H54 (cell line): ENCODE measurements at regions not wholly inside any gene's neighbourhood (a gene's known extent, or its start where the extent isn't known, plus 50 kb on each side); places are given as distances from the start of the nearest gene placed in this dataset.

ENCODE experiments used
- DNase-seq: peaks from one replicate; pipeline ENCODE4 v3.0.0; 2011; ENCODE audit warnings: low spot score, mixed read lengths; ENCODE audit not compliant: insufficient read length
- FAIRE-seq: peaks from 3 replicates; lab custom pipeline; 2011; peaks lifted over from hg19 to GRCh38; lab: Jason Lieb, UNC
- POLR2A ChIP-seq: IDR thresholded peaks from 2 replicates; pipeline ENCODE4 v1.6.1; 2011; ENCODE audit warnings: low read depth, mild to moderate bottlenecking, low read length

DNA sequence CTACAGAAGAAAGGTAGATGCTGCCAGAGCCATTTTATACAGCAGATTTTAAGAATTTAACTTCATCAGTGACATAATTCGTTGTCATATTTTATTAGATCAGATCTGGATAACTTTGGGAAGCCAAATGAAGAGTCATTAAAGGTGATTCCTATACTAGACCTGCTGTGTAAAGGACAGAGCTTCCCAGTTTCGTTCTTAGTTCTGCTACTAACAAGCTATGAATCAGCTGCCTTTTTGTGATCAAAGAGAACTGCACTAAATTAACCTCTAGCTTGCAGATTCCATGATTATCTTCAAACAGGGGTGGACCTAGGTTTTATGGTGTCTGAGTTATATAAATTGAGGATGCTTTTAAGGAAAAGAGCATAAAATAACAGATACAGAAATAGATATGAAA is 926.5 kb upstream of the ACVR2A start:
- FAIRE-seq (no peak), DNase-seq (no peak)
- TF ChIP-seq POLR2A: no peak

GRCh38 chr2:146917431-146918042 is 927.3 kb upstream of the ACVR2A start:
- DNase-seq: no peak
- TF ChIP-seq POLR2A: no peak
- FAIRE-seq: no peak

- DNase-seq (no peak), FAIRE-seq (no peak)
- no peak for TF ChIP-seq POLR2A
These were observed 927.9 kb upstream of the ACVR2A start for GRCh38 chr2:146916914-146917313.

GRCh38 chr2:146913476-146913875 is 931.4 kb upstream of the ACVR2A start:
- no peak for TF ChIP-seq POLR2A
- DNase-seq: no peak
- no peak for FAIRE-seq

DNA sequence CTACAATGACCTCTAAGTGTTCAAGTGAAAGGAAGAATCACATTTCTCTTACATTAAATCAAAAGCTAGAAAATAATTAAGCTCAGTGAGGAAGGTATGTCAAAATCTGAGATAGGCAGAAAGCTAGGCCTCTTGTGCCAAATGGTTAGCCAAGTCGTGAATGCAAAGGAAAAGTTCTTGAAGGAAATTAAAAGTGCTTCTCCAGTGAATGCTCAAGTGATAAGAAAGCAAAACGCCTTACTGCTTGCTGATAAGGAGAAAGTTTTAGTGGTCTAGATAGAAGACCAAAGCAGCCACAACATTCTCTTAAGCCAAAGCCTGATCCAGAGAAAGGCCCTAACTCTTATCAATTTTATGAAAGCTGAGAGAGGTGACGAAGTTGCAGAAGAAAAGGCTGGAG is 932.3 kb upstream of the ACVR2A start:
- no peak for DNase-seq
- no peak for FAIRE-seq
- no peak for TF ChIP-seq POLR2A

- no peak for TF ChIP-seq POLR2A
- no peak for DNase-seq
- FAIRE-seq: no peak
These were observed 936.1 kb upstream of the ACVR2A start for GRCh38 chr2:146908776-146909175.

GRCh38 chr2:146898083-146898482 is 946.7 kb upstream of the ACVR2A start:
- TF ChIP-seq POLR2A: no peak
- no peak for FAIRE-seq
- no peak for DNase-seq

- no peak for TF ChIP-seq POLR2A
- FAIRE-seq (no peak), DNase-seq (no peak)
These were observed 950.3 kb upstream of the ACVR2A start for GRCh38 chr2:146894514-146894913.

DNA sequence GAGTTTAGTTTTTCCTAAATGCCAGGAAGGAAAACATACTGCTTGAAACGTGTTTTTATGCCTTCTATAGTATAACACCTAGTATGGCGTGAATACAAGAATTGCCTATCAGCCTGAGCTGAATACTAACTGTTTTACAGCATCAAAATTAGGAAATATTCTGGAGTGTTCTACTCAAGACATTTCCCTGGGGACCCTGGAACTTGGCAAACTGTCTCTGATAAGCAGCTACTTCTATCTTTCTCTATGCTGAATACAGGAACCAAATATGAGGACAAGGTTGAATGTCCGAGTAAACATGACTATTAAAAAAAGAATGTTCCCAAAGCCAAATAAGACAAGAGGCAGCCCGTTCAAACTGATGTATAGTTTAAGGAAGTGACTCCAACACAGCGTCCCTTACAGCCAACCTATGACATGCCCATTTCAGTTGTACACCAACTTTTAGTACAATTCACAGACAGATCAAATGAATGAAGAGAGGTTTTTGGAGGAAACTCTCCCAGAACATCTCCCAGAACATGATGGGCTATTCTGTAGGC is 951.3 kb upstream of the ACVR2A start:
- no peak for DNase-seq
- TF ChIP-seq POLR2A: no peak
- FAIRE-seq: peak; percentile 41

DNA sequence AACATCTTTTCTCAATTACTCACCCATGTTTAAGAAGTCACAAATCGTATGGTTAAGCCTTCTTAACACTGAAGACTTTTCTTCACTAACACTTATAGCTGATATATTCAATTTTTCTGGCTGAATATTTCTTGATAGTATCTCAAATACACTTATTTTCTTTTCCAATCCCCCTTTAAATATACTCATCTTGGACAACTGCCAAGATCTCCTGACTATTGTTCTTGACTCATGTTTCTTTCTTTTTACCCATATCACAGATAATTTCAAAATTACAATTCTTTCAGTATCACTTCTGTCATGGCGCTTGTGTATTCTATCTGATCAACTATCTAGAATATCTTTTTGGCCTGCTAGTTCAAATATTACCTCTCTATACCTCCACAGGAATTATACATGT is 954.3 kb upstream of the ACVR2A start:
- FAIRE-seq (no peak), DNase-seq (no peak)
- TF ChIP-seq POLR2A: no peak

GRCh38 chr2:146879882-146880281 is 964.9 kb upstream of the ACVR2A start:
- no peak for DNase-seq
- no peak for FAIRE-seq
- no peak for TF ChIP-seq POLR2A

- FAIRE-seq (peak; percentile 100), DNase-seq (peak; percentile 46)
- TF ChIP-seq POLR2A: no peak
These were observed 970.6 kb upstream of the ACVR2A start for GRCh38 chr2:146874260-146874658.

GRCh38 chr2:146873646-146874259 is 971.1 kb upstream of the ACVR2A start:
- no peak for DNase-seq
- FAIRE-seq: no peak
- no peak for TF ChIP-seq POLR2A

DNA sequence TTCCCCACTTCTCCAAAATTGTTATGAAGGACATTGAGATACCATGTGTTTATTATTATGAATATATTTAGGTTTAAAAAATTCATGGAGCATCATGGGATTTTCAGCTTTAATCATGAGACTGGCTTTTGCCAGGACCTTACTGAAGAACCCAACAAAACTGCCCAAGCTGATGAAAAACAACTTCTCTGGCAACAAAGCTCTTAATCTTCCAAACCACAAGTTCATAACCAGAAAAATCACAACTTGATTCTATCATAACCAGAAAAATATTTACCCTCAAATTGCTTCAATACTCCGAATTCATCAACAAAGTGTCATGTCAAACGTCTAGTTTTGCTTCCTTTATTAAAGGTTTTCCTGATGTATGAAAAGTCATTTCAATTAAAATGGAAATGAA is 971.8 kb upstream of the ACVR2A start:
- FAIRE-seq (no peak), DNase-seq (no peak)
- no peak for TF ChIP-seq POLR2A

GRCh38 chr2:146870691-146871090 is 974.1 kb upstream of the ACVR2A start:
- TF ChIP-seq POLR2A: no peak
- FAIRE-seq: no peak
- DNase-seq: no peak
